HG02588 (cell line): ENCODE measurements at regions not wholly inside any gene's neighbourhood (a gene's known extent, or its start where the extent isn't known, plus 50 kb on each side); places are given as distances from the start of the nearest gene placed in this dataset.
A peak's percentile ranks its signal among the peaks of the same experiment; 100 is the strongest.

Experiments used
- ATAC-seq: cut with Tn5 transposase; IDR thresholded peaks from one replicate; pipeline ENCODE4 v1.9.1; 2021; ENCODE audit warnings: mild to moderate bottlenecking, moderate library complexity; ENCODE audit not compliant: unreplicated experiment

DNA sequence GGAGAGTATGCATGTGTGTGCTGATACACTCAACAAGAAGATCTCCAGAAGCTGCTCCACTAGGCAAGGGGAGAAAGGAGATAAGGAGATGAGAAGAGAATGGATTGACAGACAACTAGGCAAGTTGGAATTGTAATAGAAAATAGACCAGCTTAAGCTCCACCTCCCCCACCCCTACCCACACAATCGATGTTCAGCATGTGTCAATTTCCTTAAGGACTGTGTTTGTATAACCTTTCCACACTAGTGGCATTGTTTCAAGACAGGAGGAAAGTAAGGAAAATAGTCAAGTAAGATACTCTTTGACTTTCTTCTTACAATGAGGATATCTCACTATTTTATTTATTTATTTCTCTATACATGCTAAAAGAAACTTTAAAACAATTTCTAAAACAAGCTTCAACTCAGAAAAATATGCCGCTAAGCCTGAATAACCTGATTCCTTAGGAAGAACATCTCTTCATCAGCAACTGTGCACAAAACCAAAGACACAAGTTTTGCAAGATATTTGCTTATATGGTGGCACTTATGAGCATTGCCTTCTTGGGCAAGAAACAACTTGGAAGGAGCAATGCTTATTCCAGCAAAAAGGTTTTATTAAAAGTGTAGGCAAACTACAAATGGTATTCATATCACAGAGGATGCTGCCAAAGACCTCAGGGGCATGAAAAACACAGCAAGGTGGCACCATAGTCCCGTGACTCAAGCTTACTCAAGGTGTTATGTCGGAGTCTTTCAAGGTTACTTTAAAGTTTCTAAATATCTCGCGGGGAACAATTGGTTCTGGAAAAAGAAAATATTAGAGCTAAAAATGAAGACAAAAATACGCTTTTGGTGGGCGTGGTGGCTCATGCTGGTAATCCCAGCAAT is 249.1 kb downstream of the COL12A1 start:
- no peak for ATAC-seq

DNA sequence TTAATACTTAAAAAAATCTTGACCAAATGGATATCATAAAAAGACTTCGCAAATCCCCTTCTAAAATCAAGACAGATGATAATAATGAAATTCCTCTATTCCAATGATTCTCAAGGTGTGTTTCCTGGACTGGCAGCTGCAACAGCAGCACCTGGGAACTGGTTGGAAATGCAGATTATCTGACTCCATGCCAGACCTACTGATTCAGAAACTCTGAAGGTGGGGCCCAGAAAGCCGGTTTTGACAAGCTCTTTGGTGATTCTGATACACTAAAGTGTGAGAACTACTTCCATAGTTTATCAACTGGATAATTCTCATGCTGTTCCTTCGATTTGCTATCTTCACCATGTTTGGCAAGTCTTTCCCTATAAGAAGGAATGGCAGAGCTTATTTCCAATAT is 252.1 kb downstream of the COL12A1 start:
- no peak for ATAC-seq

DNA sequence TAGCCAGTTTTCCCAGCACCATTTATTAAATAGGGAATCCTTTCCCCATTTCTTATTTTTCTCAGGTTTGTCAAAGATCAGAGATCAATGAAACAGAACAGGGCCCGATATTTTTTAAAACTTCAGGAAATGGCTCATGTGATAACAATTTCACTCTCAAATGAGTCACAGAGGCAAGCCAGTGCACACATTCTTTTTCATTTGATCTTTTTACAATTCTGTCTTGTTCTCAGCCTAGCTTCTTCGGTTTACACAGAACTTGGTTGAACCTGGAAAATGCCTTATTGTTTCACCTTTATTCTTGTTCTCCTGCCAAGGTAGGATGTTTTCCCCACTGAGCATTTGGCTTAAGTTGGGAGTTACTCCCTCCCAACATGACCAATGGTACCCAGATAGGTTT is 258.9 kb downstream of the COL12A1 start:
- no peak for ATAC-seq

DNA sequence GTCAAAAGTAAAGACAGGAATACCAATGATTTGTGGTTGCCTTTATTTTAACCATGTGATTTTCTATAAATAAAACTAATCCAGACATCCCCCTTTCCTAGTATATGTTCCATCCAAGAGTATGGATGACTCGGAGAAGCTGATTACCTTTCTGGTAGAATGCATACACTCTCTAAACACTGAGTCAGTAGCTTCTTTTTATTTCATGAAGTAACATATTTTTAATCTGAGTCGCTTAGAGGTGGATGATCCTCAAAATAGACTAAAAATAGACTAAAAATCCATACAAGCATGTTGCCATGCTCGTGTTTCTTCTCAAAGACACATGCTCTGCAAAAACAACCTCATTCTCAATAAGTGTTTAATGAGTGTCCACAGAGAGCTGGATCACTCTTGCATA is 263.7 kb downstream of the COL12A1 start:
- ATAC-seq: no peak

DNA sequence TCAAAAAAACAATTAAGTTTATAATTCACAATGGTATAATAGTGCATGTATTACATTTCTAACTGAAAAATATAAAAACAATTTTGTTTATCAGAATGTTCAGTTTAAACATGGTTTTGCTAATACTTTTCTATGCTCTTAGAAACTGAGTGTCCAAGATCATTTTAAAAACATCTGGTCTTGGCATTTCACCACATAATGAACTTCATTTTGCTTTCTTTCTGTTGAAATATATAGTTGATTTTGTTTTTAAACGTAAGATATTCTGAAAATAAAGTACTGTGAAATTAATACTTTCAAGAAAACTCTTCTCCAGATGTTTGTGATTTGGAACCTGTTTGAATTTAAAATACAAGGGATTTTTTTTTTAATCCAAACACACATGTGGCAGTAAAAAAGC is 264.4 kb downstream of the COL12A1 start:
- no peak for ATAC-seq

DNA sequence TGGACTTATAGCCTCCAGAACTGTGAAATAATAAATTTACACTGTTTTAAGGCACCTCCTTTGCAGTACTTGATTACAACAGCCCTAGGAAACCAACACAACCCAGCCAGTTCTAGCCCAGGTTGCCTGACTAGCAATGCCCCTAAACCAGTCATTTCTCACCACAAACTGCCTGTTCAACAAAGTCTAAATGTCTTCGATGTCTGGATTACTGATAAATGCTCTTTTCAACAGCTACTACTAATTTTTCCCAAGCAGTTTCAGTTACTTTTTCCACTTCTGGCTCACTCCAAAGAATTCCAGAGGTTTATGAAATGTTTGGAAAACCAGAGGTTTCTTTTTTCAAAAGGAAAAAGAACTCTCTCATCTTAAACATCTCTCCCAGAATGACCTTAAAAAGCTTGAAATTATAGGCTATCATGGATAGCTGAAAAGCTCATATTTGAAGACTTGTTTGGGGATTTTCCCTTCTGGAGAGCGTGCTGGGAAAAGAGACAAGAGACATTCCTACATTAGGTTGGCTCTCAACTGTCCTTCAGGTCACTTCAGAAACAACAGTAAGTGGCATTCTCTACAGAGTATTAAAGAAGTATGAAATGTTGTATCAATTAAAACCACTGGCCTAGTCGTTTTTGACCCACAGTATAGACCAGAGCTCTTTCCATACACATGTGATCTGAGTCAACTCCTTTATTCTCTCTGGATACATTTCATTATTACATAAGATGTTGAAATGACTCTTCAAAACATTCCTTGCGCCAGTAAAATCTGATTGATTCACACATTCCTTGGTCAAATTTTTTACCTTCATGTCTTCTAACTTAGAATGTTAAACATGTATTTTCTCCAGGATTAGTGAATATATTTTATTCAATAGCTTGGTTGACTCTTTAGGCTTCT is 265.9 kb downstream of the COL12A1 start:
- no peak for ATAC-seq

DNA sequence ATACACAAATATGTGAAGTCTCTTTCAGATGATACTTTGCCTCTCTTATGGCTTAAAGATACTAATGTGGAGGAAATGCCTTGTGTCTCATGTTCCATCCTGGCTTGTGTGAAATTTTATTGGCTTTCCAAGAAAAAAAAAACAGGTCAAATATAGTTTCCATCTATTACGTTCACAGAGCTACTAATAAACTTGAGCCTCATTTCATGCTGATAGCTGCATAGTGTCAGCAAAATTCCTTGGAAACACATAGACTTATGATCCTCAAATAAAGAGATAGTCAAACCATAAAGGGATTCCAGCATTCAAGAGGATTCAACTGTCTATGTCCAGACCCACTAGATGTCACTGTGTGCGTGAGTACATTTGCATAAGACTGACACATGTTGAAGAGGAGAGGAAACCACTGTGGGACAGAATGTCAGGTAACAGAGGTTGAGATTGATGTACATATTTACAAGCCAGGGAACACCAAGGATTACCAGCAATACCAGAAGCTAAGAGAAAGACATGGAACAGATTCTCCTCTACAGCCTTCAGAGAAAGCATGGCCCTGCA is 266.6 kb downstream of the COL12A1 start:
- no peak for ATAC-seq

DNA sequence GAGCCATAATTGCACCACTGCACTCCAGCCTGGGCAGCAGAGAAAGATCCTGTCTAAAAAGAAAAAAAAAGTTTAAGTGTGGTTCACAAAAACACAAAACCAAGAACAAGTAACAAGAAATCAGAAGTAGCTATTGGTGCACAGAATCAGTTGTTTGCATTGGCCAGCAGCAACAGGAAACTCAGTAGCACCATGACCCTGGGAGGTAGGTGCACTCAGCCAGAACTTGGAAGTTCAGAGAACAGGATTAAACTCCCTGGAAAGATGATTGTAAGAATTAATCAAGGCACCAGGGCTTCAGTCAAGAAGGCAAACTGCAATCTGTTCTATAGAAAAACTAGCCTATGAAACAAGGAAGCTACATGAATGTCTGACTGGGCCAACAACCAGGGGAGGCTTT is 267.9 kb downstream of the COL12A1 start:
- ATAC-seq: no peak

DNA sequence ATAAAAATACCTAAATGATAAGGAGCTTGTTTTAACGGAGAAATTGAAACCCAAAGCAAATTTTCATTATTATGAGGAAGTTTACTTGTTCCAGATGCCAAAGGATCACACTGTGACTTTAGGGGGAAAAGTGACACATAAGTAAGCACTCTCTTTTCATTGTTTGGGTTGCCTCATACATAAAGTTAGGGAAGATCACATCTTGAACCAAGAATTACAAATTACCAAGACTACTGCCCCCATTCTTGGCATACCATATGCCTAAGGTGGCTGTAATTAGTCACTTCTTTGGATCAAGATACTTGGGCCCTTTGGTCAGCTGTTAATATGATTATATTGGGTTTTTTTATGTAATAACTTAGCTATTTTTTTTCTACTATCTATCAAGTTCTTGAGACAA is 269.0 kb downstream of the COL12A1 start:
- ATAC-seq: no peak

DNA sequence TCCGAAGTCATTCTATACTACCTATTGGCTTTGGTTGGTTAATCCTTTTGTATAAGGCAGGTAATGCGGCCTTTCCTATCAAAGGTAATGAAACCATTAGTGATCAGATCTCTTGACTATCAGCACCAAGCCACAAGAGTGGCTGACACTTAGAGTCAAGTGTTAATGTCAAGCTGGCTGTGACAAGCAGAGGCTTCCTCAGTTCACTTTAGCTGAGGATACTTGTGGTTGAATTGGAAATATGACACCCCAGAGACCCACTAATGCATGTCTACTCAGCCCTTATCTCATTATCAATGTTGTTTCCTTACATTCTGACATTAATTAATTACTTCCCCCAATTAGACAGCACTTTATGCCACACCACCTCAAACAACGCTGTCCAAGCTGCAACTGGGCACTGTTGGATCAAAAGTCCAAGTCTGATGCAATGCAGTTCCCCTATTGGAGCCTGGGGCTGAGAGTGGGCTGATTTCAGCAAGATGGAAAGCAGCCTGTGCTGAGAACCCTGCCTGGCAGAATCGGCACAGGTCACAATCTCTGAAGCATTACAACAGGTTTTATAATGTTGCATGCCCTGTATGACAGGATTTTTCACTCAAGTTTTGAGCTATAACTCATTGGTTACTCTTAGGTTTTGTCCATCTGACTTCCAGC is 273.5 kb downstream of the COL12A1 start:
- no peak for ATAC-seq

DNA sequence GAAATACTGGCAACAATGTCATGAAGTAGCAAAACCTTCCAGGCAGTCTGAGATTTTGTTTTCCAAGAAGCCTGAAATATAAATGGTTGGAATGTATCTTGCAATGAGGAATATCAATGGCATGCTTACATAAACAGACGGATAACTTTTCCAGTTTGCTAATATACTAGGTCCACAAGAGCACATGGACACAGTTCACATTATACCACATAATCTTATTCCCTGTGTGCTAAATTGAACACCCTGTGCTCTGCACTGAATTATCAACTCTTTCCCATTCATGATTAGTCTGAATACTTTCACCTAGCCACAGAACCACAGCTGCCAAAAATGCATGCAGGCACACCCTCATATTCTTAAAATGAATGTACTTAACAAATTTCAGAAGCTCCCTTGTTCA is 274.3 kb downstream of the COL12A1 start:
- ATAC-seq: no peak

DNA sequence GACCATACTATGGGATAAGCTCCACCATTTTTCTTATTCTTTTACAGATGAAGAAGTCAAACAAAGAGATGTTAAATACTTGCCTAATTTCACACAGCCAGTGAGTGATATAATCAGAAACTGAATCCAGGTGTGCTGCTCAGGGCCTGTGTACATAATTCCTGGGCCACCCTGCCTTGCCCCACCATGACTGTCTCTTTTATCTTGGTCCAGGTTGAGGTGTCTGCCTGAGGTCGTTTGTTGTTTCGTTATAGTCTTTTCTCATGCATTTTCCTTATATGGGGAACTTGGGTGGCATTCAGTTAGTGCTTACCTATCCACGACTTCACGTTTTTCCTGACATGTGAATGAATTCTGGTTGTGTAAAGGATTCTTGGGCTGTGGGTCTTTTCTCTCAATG is 277.6 kb downstream of the COL12A1 start:
- ATAC-seq: no peak

DNA sequence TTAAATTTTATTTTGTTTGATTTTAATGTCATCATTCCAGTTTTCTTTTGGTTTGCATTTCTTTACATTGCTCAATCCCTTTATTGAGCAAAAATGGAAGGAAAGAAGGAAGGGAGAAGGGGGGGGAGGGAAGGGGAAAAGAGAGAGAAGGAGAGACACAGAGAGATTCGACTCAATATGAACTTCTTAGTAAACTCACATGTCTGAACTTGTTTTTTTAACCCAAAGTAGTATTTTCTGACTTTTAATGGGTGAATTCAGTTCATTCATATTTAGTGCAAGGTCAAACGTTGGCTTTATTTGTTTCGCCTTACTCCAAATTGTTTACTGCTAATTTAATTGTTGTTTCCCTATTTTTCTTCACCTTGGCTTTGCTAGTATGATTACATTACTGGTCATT is 278.6 kb downstream of the COL12A1 start:
- ATAC-seq: no peak

DNA sequence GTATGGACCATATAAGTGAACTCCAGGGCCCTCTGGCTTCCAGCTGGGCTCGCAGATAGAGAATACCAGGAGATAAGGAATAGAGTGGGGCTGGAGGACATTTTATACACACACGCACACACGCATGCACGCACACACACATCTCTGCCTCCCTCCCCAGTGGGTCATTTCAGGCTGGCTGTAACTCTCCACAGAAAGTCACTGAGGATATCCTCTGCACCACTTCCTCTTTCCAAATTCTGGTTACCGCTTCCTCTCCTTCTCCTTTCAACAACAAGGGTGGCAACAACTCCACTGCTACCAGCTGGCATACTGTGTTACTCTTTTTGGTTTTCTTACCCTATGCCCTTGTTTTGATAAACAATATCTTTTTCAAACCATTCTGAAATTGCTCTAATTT is 280.2 kb downstream of the COL12A1 start:
- peak; percentile 60 for ATAC-seq

DNA sequence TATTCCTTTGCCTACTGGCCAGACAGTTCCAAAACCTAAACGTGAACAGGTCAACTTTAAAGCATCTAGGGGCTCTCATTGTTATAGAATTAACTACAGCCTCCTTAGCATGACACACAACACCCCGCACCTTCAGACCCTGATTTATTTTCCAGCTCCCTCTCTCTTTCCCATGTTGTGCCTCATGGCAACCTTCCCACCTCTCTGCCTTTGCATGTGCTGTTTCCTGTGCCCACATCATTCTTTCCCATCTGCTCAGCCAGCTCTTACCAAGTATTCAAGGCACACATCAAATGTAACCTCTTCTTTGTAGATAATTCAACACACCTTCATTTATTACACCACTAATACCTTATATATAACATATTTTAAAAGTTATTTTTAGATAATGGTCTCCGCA is 291.0 kb downstream of the COL12A1 start:
- ATAC-seq: no peak

DNA sequence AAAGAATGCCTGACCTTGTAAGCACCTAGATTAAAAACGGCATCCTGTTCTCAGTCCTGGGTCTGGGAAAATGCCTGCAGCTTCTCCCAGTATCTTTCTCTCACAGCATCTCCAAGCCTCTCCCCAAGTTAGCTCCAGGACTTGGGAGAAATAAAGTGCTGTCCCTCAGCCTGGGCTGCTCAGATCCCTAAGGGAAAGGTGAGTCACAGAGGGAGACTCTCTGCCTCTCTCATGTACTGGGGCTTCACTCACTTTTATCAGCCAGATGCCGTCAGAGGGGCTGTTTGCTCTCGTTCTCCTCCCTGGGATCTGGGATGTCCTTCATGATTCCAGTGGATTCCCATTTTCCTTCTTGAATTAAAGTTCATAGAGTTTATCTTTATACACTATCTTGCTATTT is 293.6 kb downstream of the COL12A1 start:
- no peak for ATAC-seq

DNA sequence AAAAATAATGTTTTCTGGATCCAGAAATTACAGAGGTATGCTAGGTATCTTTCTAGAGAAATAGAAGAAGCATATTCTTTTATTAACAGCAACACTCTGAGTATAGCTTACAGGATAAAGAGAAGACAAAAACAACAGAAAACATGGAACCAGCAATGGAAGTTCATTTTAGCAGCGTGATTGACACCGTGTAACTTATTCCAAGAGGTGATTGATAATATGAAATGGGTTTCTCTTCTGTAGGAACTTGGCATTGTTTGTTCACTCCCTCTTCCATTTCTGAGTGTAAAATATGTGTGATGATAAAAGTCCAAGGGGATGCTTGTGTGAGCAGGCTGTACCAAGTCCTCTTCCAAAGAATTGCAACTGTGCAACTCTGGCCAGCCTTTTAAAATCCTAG is 303.0 kb downstream of the COL12A1 start:
- ATAC-seq: no peak

DNA sequence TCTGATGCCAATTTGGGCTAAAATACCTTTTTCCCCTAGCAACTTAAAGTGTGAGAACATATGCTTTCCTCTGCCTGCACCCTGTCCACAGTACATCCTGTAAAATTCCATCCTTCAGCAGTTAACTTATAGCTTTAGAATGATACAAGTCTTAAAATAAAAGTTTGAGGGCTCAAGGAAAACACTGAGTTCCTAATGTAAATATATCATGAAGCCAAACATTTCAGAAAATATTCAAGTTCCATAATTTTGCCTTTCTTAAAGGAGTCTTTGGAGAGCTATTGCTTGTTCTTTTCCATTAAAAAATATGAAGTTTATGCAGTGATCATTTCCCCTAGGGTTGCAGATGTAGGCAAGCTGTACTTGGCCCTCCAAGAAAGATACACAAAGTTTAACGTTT is 303.8 kb downstream of the COL12A1 start:
- ATAC-seq: no peak

DNA sequence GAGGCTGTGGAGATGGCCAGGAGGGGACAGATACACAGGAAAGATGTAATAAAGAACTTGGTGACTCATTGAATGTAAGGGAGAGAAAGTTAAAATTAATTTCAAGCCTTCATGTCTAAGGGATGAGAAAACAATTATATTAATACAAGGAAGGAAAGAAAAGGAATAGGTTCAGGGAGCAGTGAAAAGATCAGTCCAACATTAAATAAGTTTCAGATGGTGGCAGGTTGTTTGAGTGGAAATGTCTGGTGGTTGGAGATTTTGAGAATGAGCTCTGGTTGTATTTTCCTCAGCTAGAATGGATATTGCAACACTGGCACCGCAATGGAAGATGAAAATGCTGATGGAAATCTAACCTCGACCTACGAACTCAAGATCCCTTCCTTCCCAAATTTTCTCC is 304.3 kb downstream of the COL12A1 start:
- no peak for ATAC-seq

DNA sequence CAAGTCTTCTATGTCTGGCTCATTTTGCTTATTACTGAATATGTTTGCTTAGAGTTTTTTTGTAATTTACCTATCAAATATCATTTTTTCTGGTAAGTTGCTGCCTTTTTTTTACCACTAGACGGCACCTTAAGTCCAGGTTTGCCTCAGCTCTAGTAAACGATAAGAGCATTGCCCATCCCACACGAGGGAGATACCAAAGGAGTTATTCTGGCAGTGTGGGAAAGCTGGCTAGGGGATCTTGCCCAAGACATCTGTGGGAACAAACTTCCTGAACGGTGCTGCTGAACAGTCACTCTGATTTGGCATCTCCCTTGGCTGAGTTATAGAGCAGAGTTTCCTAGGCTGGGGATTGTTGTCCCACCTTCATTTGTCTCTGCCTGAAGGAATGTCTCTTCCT is 306.4 kb downstream of the COL12A1 start:
- ATAC-seq: no peak

DNA sequence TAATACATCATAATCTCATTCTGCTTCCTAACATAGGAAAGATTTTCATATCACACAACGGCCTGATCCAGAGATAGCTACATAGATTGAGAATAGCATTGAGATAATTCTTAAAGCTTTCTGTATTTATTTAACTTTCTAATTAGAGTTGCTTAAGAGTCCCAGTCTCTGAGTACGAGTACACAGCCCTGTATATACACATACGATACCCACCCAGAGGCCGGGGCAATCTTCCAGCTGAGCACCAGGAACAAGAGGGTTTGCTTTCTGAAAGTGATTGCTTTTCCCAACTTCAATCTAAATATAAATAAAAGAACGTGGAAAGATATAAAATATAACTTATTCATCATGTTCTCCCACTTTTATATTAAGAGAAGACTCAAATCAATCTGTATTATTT is 313.8 kb downstream of the COL12A1 start:
- ATAC-seq: no peak
